ENCODE measurements at regions not wholly inside any gene's neighbourhood (a gene's known extent, or its start where the extent isn't known, plus 50 kb on each side); places are given as distances from the start of the nearest gene placed in this dataset.

DNA sequence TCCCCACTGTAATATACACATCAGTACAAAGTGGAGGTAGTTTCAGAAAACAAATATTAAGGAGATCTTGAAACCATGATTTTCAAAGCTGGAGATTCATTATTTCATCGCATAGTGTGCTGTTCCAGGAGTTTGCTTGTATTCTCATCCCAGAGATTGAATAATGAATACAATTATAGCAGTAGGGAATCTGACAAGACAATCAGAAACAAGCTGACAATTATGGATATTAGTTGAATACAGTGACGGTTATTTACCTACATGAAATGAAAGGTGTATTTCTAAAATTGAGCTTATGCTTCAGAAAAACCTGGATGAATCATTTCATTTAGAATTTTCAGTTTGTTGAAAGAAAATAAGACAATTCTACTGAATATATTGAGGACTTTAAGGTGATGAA, 2119.0 kb downstream of the MRPL39 start:
- TF ChIP-seq CEBPB (IDR thresholded peaks at IDR 0.05) = no peak
- TF ChIP-seq NFIC (IDR thresholded peaks at IDR 0.05) = no peak
- TF ChIP-seq TEAD4 (IDR thresholded peaks at IDR 0.05) = no peak
- TF ChIP-seq, protein P1, sequence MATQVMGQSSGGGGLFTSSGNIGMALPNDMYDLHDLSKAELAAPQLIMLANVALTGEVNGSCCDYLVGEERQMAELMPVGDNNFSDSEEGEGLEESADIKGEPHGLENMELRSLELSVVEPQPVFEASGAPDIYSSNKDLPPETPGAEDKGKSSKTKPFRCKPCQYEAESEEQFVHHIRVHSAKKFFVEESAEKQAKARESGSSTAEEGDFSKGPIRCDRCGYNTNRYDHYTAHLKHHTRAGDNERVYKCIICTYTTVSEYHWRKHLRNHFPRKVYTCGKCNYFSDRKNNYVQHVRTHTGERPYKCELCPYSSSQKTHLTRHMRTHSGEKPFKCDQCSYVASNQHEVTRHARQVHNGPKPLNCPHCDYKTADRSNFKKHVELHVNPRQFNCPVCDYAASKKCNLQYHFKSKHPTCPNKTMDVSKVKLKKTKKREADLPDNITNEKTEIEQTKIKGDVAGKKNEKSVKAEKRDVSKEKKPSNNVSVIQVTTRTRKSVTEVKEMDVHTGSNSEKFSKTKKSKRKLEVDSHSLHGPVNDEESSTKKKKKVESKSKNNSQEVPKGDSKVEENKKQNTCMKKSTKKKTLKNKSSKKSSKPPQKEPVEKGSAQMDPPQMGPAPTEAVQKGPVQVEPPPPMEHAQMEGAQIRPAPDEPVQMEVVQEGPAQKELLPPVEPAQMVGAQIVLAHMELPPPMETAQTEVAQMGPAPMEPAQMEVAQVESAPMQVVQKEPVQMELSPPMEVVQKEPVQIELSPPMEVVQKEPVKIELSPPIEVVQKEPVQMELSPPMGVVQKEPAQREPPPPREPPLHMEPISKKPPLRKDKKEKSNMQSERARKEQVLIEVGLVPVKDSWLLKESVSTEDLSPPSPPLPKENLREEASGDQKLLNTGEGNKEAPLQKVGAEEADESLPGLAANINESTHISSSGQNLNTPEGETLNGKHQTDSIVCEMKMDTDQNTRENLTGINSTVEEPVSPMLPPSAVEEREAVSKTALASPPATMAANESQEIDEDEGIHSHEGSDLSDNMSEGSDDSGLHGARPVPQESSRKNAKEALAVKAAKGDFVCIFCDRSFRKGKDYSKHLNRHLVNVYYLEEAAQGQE (IDR thresholded peaks at IDR 0.05; ENCODE audit: low read depth) = no peak
- no peak for TF ChIP-seq TCF12 (IDR thresholded peaks at IDR 0.05; ENCODE audit: low read depth)
- no peak for TF ChIP-seq ZBTB7A (IDR thresholded peaks at IDR 0.05; ENCODE audit: low read depth)
- no peak for TF ChIP-seq TAF1 (IDR thresholded peaks at IDR 0.05; ENCODE audit: low read depth)

DNA sequence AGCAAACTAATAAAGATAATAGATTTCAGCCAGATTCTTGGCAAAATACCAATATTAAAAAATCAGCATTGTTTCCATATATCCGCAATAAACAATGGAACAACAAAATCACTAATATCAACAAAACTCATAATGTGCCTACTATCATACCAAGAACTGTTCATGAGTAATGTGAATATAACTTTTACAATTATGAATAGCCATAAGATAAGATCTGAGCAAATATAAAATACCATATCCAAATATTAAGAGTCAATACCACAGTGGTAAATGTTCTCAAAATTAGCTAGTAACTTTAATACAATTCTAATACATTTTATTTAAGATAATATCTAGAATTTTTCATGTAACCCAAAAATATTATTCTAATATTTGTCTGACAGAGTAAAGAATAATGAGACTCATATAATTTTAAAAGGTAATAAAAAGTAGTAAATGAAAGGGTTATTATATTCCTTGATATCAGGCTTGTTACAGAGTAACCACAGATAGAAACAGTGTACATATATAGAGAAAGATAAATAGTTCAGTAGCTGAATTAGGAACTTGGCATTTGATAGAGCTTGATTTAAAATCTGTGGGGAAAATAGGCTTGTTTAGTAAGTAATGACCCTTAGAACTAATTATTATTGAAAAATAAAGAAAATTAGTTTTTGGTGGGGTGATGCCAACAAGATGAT, 2126.6 kb downstream of the MRPL39 start:
- TF ChIP-seq CREB1 (IDR thresholded peaks at IDR 0.05; ENCODE audit: low read depth) = no peak
- no peak for TF ChIP-seq EGR1 (IDR thresholded peaks at IDR 0.05)
- TF ChIP-seq, protein P2, sequence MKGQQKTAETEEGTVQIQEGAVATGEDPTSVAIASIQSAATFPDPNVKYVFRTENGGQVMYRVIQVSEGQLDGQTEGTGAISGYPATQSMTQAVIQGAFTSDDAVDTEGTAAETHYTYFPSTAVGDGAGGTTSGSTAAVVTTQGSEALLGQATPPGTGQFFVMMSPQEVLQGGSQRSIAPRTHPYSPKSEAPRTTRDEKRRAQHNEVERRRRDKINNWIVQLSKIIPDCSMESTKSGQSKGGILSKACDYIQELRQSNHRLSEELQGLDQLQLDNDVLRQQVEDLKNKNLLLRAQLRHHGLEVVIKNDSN (IDR thresholded peaks at IDR 0.05) = no peak
- no peak for TF ChIP-seq YY1 (IDR thresholded peaks at IDR 0.05; ENCODE audit: low read depth)
- no peak for TF ChIP-seq TAF1 (IDR thresholded peaks at IDR 0.05; ENCODE audit: low read depth)
- TF ChIP-seq ZBTB7A (IDR thresholded peaks at IDR 0.05; ENCODE audit: low read depth) = no peak
- no peak for TF ChIP-seq TEAD4 (IDR thresholded peaks at IDR 0.05)
- TF ChIP-seq, protein P3, sequence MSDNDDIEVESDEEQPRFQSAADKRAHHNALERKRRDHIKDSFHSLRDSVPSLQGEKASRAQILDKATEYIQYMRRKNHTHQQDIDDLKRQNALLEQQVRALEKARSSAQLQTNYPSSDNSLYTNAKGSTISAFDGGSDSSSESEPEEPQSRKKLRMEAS (IDR thresholded peaks at IDR 0.05) = no peak
- TF ChIP-seq EP300 (IDR thresholded peaks at IDR 0.05; ENCODE audit: borderline replicate concordance) = no peak
- TF ChIP-seq RAD21 (IDR thresholded peaks at IDR 0.05; ENCODE audit: low read depth) = no peak
- no peak for TF ChIP-seq TCF12 (IDR thresholded peaks at IDR 0.05; ENCODE audit: low read depth)
- TF ChIP-seq NFIC (IDR thresholded peaks at IDR 0.05) = no peak
- no peak for TF ChIP-seq FOXM1 (IDR thresholded peaks at IDR 0.05; ENCODE audit: borderline replicate concordance, low read depth)
- TF ChIP-seq, protein P1 (IDR thresholded peaks at IDR 0.05; ENCODE audit: low read depth) = no peak
- TF ChIP-seq CEBPB (IDR thresholded peaks at IDR 0.05) = no peak

DNA sequence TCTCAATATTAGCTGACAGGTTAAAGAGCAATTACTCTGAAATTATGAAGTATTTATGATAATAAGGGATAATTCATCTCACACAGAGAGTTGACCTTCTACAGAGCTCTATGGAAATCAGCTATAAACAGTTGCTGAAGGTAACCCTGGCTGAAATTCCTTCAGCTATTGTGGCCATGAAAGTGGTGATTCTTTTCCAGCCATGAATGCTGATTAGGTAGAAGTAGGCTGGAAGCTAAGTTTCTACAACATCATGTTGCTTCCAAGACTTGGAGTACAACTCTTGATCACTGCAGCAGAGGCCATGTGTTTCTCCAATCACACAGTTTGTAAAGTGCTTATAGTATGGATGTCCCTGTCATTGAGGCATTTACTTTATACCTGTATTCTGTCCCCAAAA, 2128.9 kb downstream of the MRPL39 start:
- TF ChIP-seq NFIC (IDR thresholded peaks at IDR 0.05) (no peak), TEAD4 (IDR thresholded peaks at IDR 0.05) (no peak), CEBPB (IDR thresholded peaks at IDR 0.05) (no peak), EP300 (IDR thresholded peaks at IDR 0.05; ENCODE audit: borderline replicate concordance) (no peak), CREB1 (IDR thresholded peaks at IDR 0.05; ENCODE audit: low read depth) (no peak), ZBTB7A (IDR thresholded peaks at IDR 0.05; ENCODE audit: low read depth) (no peak), YY1 (IDR thresholded peaks at IDR 0.05; ENCODE audit: low read depth) (no peak), EGR1 (IDR thresholded peaks at IDR 0.05) (no peak), FOXM1 (IDR thresholded peaks at IDR 0.05; ENCODE audit: borderline replicate concordance, low read depth) (no peak), TAF1 (IDR thresholded peaks at IDR 0.05; ENCODE audit: low read depth) (no peak), TCF12 (IDR thresholded peaks at IDR 0.05; ENCODE audit: low read depth) (no peak), RAD21 (IDR thresholded peaks at IDR 0.05; ENCODE audit: low read depth) (no peak)
- TF ChIP-seq, protein P1 (IDR thresholded peaks at IDR 0.05; ENCODE audit: low read depth) = no peak
- TF ChIP-seq, protein P3 (IDR thresholded peaks at IDR 0.05) = no peak

DNA sequence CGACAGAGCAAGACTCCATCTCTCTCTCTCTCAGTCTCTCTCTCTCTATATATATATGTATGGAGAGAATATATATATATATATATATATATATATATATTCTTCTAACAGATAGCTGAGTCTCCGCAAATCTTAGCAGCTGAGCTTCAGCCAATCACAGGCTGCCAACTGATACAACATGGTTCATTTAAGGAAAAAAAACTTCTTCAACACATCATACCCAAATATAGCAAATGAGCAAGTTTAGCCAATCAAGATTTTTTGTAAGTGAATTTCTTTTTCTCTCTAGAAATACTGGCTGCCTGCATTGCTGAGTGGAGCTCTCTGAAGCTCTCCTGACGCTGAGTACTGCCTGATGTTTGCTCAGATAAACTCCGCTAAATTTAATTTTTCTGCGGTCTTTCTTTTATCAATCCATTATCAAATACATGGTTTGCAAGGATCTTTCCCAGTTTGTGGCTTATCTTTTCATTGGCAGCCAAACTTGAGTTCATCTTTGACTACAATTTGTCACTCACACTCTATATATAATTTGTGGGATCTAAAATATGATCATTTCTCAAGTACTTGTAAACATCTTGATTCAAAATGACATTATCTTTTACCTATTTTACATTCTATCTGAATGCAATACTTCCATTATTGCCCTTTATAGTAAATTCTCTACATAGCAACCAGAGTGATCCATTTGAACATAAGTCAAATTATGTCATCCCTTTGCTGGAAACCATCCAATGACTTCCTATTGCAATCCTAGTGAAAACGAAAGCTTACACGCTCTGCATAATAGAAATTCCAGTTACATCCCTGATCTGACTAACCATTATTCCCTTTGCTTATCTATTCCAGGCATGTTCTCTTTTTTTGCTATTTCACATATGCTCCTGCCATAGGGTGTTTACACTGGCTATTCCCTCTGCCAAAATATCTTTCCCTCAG, 2131.7 kb downstream of the MRPL39 start:
- TF ChIP-seq EP300 (IDR thresholded peaks at IDR 0.05; ENCODE audit: borderline replicate concordance) = no peak
- TF ChIP-seq, protein P3 (IDR thresholded peaks at IDR 0.05) = no peak
- no peak for TF ChIP-seq FOXM1 (IDR thresholded peaks at IDR 0.05; ENCODE audit: borderline replicate concordance, low read depth)
